NCI-H1092 (cell line): ENCODE measurements at regions not wholly inside any gene's neighbourhood (a gene's known extent, or its start where the extent isn't known, plus 50 kb on each side); places are given as distances from the start of the nearest gene placed in this dataset.
"Not testable (repeated sequence)": the region's sequence is repeated elsewhere in the genome, so short reads cannot be mapped to it uniquely, and the experiment has no call there.

Experiments
- DNase-seq: peaks from one replicate; lab custom pipeline; 2025; lab: John Stamatoyannopoulos, UW

DNA sequence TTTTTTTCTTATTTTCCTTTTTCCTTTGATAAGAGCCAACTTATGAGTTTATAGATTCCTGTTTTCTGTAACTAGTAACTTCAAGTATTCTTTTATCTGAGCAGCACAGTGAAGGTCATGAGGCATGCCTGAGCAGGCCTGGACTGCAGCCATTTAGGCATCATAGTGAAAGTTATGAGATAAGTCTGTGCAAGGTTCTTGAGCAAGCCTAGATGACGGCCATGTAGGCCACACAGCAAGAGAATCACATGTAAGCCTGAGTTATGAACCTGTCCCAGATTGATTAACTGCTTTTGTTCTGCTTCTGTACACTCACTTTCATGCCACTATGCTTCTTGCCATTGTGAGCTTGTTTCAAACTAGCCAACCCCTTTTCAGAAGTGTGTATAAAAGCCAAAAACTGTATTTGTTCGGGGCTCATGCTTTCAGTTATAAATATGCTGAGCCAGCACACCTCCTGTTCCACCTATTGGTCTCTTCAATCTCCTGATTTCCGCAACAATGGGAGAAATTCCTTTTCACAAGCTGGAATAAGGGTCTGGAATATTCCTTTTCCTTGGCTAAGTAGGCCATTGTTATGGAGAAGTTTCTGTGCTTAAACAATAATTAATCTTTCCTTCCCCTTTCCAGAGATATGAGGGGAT, 745.7 kb downstream of the FAM181B start:
- no peak for DNase-seq

- no peak for DNase-seq
These were observed 747.0 kb downstream of the FAM181B start for GRCh38 chr11:81986556-81987161.

GRCh38 chr11:81979448-81979847, 754.2 kb downstream of the FAM181B start:
- DNase-seq: no peak

GRCh38 chr11:81975261-81975900, 758.3 kb downstream of the FAM181B start:
- DNase-seq: no peak

DNA sequence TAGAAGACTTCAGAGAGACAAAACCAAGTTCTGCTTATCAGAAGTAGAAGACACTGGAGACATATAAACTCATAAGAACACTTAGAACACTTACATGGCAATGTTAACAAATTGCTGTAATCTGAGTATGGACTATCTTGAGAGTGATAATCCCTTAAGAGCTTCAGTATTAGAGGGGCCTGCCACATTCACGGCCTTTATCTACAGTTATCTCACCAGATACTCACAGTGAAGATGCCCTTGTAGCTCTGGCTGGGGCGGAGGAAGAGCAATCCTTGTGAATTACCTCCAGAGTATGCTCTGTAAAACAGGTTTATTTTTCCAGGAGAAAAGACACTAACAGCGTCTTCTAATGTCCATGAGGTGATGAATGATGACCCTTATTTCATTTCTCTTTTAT, 762.8 kb downstream of the FAM181B start:
- no peak for DNase-seq

GRCh38 chr11:81967242-81967641, 766.4 kb downstream of the FAM181B start:
- DNase-seq: no peak

DNA sequence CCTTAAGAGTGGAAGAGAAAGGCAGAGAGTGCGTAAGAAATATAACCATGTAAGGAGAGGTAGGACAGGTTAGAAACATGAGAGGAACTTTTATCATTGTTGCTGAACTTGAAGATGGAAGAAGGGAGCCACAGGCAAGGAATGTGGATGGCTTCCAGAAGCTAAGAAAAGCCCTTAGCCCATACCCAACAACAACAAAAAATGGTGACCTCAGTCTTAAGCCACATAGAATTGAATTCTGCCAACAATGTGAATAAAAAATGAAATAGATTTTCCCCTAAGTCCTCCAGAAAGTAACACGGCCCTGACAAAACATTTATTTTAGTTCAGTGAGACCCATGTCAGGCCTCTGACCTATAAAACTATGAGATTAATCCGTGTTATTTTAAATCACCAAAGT, 767.3 kb downstream of the FAM181B start:
- DNase-seq: no peak

DNA sequence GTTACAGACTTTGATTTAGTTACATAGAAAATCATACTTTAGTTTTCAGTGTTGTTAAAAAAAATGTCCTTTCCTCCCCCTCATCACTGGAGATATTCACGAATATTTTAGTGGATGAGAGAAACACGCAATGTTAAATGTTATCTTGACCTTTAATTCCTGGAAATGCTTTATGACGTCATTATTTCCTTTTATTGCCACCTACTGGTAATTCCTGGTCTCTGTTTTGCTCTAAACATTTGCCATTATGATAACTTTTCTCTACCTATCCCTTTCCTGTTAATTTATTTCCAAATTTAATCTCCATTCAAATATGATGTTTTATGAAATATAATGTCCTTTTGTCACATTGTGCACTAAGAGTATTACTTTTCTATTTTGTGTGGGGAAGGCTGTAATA, 770.6 kb downstream of the FAM181B start:
- DNase-seq: no peak

GRCh38 chr11:81960443-81960842, 773.2 kb downstream of the FAM181B start:
- no peak for DNase-seq

DNA sequence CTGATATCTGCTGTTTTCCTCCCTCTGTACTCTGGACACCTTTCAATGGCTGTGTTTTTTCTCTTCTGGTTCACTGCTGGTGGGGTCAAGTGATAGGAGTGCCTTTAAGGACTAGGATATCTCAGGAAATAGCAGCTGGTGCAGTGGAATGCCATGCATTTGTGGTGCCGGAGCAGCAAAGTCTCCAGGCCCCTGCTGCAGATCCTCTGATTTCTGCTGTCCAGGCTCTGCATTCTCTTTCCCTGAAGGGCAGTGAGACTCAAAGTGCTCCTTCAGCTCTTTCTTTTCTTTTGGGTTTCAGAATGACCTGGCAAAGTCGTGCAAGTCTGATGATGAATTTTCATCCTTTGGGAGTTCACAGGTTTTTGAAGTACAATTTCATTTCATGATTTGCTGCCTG, 774.3 kb downstream of the FAM181B start:
- DNase-seq: no peak

- not testable (repeated sequence) for DNase-seq
These were observed 779.4 kb downstream of the FAM181B start for GRCh38 chr11:81954301-81954700.

- DNase-seq: no peak
These were observed 786.8 kb downstream of the FAM181B start for GRCh38 chr11:81946831-81947230.

DNA sequence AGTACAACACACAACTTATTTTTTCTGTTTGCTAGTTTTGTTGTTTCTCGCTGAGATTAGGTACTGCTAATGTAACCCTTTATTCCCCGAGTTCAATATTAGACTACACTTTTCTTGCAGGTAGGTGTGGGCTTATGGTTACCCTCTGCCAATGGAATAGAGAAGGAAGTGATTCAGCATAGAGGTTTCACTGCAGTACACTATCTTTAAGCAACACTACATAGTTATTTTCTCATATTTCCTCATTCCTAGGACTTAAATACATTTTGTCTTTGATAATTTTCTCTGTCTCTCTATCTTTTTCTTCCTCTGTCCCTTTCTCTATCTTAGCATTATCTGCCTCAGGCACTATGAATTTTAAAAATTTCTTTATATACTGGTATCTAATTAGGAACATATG, 791.0 kb downstream of the FAM181B start:
- no peak for DNase-seq

DNA sequence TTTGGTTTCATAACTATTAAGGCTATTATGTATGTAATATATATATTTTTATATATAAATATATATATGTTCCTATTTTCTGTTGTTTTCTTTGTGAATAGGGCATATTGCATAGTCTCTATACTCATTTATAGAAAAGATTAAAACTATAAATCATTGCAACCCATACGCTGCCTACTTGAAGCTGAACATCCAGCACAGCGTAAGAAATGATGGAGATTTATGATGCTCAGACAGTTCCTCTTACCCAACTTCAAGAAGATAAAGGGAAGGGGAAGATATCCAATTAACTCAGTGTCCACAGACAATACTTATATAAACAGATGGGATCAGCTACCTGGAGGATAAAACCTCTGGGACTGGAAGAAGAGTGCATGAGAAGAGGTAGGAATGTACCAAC, 791.7 kb downstream of the FAM181B start:
- no peak for DNase-seq

GRCh38 chr11:81932303-81932702, 801.4 kb downstream of the FAM181B start:
- DNase-seq: no peak

GRCh38 chr11:81920205-81920604, 813.5 kb downstream of the FAM181B start:
- no peak for DNase-seq

GRCh38 chr11:81916451-81916850, 817.2 kb downstream of the FAM181B start:
- DNase-seq: no peak

DNA sequence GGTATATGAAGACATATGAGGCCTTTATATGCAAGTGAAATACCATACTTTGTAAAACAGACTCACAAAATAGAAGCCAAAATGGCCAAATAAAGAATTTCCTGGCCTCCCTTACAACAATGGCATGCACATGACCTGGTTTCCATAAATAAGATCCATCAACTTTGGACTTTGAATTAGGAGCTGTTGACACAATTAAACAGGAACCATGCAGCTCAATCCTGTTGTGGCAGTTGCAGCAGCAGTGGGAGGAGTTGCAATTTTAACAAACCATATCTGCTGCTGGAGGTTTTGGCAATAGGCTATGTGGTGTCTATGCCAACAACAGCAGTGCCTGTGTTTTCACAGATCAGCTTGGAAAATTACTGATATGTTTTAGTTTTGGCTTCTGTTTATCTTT, 818.6 kb downstream of the FAM181B start:
- no peak for DNase-seq

GRCh38 chr11:81913793-81914192, 819.9 kb downstream of the FAM181B start:
- DNase-seq: no peak

DNA sequence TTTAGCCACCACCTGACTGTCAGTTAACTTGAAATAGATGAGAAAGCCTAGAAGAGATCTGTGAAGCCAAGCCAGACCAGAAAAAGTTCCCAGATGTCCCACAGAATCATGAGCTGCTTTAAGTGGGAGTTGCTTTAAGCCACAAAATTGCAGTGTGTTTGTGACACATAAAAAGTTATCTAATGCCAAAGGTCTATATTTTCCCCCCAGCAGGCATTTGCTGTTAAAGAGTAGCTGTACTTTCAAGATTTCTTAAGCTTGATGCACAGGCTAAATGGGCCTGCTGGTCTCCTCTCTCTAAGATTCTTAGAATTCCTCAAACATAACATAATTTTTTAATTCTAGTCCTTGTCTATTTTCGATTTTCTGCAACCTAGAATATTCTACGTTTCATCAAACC, 825.7 kb downstream of the FAM181B start:
- DNase-seq: no peak

DNA sequence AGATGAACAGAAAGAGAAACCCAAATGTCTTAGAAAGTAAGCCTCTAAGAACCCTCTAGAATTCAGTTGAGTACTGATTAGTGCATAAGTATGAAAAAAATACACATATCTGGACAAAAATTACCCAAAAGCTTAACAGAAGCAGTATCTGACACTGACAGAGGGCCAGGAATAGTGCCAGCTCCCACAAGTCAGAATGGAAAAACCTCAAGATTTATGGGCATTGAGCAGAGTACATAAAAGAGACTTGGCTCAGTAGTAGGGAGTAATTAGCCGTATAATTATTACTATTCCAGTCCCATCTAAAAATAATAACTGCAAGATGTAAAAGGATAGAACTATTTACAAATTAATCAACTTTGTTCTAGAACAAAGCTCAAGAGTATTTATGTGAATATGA, 834.5 kb downstream of the FAM181B start:
- DNase-seq: no peak

DNA sequence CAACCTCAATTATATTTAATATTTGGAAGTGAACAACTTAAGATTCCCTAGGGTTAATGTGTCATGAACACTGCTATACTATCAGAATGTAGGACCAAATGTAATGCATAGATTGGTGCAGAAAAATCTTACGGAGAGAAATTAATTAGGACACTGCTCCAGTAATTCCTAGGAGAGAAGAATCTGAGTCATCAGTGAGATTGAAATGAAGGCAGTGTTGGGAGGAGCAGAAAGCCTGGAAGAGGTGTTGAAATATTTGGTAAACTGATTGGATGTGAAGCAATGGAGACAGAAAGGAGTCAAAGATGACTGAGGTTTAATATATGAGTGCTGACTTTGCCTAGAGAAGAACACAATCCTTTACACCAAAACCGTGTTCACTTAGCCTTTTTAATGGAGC, 836.0 kb downstream of the FAM181B start:
- DNase-seq: no peak

GRCh38 chr11:81895258-81895657, 838.4 kb downstream of the FAM181B start:
- DNase-seq: no peak
